Midbrain (tissue), 1 donor: ENCODE measurements at regions not wholly inside any gene's neighbourhood (a gene's known extent, or its start where the extent isn't known, plus 50 kb on each side); places are given as distances from the start of the nearest gene placed in this dataset.
"Not testable (repeated sequence)": the region's sequence is repeated elsewhere in the genome, so short reads cannot be mapped to it uniquely, and the experiment has no call there.

ENCODE experiments used
- DNase-seq: peaks from one replicate; lab custom pipeline; 2025; lab: John Stamatoyannopoulos, UW

DNA sequence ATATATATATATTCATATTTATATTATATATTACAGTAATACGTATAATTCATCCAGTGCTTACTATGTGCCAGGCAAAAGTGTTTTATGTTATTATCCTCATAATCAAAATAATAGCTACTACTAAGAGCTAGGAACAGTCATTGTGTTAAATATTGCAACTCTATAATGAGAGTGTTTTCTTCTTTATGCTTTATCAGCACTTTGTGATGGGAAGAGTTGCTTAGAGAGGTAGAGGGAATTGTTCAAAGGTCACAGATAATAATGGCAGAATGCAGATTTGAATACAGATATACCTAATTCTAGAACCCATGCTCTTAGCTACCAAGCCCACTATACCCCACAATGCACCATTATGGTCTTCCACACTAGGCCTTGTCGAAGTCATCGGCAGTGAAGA, 318.8 kb upstream of the PPARGC1A start:
- DNase-seq, result no peak

DNA sequence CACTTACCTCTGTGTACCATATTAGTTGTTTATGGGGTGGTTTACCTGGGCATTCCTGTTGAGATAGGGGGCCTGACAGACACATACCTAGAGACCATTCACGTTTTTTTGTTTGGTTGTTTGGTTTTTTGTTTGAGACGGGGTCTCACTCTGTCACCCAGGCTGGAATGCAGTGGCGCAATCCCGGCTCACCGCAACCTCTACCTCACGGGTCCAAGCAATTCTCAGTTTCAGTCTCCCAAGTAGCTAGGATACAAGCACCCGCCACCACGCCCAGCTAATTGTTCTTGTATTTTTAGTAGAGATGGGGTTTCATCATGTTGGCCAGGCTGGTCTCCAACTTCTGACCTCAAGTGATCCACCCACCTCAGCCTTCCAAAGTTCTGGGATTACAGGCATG, 314.9 kb upstream of the PPARGC1A start:
- not testable (repeated sequence) for DNase-seq

DNA sequence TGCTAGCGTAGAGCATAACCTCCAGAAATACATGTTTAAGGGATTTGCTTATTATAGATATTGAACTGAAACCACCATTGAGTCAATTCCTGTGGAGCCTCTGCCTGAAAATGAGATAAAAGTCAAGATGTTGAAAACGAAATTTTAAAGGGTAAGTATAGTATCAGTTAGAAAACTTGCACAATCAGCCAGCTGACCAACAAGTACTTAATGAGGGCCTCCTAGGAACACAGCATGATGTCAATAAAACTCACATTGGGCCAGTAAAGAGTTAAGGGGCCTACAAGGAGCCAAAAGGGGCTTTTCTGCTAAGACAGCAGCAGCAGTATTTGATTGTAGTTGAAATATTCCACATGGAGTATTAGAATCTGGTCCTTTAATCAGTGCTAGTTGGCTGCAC, 314.1 kb upstream of the PPARGC1A start:
- DNase-seq, result no peak

DNA sequence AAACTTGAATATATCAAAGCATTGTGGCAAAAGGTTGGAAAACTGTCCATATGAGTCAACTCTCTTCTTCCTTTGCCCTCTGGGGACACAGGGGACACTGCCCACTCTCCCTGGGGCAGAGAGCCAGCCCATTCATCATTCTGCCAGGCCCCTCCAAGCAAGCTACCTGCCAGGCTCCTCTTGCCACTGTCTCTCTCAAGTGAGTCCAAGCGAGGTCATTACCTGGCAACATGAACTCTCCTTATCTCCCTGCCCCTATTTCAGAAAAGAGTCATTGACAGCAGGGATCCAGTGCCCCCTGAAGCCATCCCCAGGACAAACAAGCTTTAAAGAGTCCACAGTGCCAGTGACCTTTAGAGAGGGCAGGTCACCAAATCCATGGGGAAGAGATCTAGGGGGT, 312.7 kb upstream of the PPARGC1A start:
- DNase-seq, result no peak

DNA sequence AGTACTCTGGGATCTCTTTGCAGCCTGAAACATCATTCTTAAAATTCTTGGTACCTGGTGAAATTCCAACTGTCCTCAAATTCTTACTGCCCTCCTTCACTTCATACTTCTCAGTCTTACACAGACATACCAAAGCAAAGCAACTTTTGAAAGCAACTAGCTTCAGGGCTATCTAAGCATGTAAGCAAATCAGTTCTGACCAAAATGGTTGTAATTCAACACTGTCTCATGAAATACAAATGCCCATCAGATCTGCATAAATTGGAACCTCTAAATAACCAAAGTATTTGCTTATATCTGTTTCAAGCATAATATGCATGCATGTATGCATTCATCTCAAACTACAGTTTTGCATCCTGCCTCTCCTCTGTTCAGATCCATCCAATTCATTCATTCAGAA, 308.1 kb upstream of the PPARGC1A start:
- no peak for DNase-seq

DNA sequence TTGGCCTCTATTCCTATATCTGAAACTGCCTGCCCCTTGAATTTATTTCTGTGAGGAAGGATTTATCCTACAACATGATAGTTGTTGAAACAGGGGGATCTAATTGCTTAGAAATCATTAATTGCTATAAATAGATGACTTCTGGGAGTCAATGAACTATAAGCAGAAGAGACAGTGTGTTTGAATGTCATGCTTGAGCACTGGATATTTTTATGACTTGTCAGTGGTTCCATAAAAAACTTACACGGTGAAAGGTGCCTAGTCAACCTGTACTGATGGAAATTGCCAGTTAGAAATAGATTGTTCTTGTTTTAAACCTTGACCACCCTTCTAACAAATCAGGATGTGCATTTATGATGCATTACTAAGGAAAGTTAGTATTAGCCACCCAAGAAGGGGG, 306.9 kb upstream of the PPARGC1A start:
- DNase-seq, result no peak

DNA sequence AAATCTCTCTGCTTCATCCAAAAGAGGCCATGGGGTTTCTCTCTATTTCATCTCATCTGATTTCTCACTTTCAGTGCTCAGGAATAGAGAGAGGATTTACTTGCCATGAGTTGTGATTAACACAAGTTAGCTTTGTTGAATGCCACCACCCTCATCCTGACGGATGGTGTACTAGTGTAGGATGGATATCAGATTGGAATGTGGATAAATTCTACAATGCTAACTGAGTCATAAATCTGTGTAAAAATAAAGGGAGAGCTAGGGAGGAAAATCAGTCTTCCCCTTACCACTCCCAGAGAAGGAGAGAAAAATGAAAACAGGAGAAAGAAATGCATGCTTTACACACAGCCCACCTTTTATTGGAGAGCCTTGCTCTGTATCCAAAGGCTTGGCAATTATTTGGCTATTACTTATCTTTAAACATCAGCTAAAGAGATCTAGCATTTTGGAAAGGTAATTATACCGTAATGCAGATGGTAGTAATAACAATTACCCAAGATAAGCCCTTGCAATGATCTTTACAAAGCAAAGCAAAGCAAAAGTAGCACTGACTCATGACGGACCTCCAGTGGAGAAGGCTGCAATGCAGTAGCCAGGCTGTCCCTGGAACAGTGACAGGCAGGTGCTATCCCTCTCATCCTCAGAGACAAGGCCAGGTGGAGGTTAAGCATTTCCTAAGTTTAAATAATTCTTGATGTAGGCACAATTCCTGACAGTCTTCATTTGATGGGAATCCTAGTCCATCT, 306.3 kb upstream of the PPARGC1A start:
- DNase-seq, result no peak

DNA sequence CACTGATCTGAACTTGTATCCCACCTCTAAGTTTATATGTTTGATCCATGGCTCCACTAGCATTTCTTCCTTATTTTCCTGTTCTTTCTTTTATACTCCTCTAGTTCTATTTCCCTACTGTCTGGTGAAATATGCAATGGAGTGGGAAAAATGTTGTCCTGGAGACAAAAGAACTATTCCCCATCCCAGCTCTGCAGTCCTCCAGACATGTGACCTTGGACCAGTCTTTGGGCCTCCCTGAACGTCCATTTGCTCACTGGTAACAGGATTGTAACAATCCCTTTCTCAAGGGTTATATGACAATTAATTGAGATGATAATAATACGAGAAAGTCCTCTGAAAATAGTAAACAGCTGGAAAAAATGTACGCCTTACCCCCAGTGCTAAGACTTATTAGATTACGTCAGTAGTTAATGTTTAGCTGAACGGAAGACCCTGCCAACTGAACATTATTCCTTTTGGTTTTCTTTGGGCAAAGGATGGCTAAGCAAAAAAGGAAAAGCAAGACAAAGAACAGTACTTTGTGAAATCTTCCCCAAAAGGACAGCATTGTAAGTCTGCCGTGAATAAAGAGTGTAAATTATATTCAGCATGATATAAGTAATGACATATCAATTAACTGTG, 302.3 kb upstream of the PPARGC1A start:
- no peak for DNase-seq

DNA sequence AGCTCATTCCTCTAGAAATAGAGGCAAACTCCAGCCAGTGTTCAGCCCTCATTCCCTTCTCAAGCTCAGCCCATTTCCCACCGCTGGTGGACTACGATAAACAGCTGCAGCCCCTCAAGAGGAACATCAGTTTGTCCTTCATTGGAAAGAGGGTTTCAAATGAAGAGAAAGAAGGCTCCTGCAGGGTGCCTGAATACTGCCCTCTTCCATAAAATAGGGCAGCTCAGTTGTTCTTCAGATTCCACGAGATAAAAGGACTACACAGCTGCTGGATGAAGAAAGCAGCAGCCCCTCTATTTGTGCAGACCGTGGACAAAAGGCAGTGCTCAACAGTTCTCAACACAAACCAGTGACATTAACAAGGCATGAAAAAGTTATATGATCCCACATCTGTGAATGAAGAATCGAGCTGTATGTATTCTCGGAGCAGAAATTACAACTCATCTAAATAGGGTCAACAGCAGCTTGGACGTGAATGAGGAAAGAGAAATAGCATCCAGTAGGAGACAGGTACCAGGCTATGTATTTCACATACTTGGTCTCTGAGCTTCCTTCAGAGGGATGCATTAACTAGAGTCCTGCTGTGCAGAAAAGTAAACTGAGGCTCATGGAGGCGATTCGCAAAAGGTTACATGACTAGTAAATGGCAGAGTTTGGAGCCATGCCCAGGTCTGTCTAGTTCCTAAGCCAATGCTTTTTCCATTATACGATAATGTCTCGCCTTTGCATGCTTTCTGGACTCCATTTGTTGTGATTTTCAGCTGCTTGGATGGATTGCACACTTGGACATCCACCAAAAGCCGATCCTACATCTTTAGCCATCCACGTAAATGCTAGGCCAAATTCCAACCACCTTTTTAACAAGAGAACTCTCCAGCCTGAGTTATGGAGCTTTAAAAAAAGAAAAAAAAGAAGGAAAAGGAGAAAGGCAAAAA, 301.2 kb upstream of the PPARGC1A start:
- DNase-seq, result no peak

DNA sequence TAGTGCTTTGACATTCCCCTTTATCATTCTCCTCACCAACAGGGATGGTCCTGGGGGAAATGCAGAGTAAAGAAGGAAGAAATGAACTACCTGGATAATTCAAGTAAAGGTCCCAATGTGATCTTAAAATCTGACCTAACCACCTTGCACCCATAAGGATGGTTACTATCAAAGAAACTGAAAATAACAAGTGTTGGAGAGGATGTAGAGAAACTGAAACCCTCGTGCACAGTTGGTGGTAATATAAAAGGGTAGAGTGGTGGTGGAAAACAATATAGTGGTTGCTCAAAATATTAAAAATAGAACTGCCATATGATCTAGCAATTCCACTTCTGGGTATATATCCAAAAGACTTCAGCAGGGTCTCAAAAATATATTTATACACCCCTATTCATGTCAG, 298.6 kb upstream of the PPARGC1A start:
- no peak for DNase-seq

DNA sequence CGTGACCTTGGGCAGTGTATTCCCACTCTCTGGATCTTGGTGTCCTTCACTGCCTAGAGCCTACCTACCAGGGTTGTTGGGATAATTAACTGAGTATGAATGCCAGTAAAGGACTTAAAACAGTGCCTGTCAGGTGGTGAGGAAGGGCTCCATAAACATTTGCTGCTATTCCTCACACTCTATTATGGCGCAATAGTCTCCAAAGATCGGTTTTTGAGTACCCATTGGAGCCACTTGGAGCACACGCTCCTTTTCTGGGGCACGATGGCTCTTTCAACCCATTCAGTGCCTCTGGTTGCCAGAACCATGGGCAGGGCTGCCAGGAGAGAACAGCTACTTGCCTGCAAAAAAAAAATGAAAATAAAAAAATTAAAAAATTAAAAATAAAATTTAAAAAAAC, 296.6 kb upstream of the PPARGC1A start:
- no peak for DNase-seq

DNA sequence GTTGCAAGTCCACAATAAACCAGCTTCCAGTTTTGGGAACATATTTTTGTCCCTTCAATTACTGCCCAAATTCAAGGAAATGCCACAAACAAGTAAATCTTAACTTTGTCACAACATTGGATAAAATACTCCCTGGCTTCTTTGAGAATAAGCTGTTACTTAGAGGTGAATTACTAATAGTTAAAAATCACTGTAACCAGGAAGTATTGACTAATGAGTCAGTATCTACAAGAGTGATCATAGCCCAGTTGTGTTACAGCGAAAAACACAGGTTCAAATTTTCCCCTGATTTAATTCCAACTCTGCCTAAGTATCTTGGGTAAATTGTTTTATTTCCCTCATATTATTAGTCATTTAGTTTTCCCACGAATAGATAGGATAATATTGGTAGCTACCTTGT, 291.2 kb upstream of the PPARGC1A start:
- DNase-seq, result no peak

DNA sequence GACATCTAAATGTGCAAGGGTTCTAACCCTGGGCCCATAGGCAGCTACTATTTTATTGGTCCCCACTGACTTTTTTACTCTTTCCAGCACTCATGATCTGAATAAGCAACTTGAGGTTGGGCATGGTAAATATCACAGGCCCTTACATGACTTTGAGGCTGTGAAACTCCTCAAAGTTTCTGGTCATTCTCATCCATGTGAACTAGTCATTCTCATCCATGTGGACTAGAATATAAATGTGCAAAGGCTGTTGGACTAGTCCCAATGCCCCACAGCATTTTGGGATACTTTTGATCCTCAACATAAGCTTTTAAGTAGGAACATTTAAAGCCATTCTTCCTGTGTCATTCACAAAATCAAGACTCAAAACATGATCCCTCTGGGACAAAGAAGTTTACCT, 290.7 kb upstream of the PPARGC1A start:
- no peak for DNase-seq

DNA sequence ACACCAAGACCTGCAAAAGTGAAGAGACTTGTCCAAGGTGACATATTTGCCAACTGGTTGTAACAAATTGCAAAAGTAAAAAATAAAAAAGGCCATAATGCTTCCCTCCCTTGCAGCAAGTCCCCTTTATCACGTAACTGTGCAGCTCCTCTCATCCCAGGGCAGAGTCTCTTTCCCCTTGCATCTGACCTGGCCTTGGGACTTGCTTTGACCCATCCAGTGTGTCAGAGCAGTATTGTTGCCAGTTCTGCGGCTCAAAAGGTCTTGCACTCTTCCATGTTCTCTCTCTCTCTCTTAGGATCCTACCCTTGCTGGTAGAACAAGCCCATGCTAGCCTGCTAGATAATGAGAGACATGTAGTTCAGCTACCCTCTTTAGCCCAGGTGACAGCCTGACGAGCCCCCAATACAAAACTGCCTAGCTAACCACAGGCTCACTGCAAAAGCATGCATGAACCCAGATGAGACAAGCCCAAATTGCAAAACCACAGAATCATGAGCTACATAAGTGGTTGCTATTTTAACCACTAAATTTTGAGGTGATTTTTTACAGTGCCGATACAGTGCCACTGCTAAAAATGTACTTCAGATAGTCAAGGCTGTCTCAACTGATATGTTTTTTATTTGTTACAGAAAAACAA, 289.5 kb upstream of the PPARGC1A start:
- DNase-seq, result no peak

DNA sequence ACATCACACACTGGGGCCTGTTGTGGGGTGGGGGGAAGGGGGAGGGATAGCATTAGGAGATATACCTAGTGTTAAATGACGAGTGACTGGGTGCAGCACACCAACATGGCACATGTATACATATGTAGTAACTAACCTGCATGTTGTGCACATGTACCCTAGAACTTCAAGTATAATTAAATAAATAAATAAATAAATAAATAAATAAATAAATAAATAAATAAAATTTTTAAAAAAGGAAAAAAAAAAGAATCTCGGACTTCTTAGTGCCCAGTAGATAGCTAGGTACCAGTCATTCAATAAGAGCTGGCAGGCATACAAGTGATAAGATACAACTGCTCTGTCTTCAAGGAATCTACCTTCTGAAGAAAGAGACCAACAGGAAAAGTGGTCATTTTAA, 287.6 kb upstream of the PPARGC1A start:
- not testable (repeated sequence) for DNase-seq

DNA sequence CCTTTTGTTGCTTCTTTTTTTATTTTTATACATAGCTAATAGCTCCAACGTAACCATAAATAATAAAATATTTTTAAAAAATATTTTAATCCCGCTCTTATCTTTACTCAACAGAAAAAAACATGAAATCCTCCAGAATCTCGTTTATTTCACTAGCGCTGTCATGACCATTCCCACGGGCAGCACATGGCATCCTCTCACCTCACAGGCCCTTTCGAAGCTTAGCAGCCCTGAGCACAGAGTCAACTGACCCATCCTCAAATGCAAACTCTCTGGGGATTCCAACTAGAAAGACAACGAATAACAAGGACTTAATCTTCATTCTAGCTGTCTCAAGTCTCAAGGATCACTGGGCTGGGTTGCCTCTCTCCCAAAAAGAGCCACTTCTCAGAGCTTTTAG, 285.9 kb upstream of the PPARGC1A start:
- DNase-seq, result no peak

DNA sequence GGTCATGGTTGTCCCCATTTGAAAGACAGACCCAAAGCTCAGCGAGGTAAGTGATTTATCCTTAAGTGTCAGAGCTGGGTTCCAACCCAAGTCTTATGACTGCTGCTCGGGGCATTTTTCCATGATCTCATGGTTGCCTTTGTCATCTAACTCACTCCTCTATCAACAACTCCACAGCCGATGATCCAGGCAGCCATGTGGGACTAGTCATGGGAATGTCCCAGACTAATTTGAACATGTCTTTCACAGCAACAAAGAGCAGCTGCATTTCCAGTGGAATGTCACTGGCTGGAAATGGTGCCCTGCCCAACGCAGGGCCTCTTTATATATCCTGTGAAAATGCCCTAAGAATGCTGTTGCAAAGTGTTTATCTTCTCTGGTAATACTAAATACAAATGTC, 284.8 kb upstream of the PPARGC1A start:
- no peak for DNase-seq

DNA sequence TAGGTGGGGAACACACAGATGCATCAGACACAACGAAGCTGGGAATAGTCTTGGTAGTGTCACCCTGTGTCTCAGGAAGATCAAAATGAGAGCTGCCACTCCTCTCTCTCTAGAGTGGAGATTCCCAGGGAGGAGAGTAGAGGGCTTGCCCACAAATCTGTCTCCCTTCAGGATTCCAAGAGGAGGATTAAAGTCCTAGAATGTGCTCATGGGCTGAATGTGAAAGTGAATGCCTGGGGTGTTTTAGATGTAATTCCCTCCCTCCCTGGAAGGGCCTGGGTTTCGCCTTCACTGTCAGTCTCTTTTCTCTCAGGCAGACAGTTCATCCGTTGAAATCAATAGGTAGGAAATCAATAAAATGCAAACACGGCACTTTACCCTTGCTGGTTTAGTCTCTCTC, 282.6 kb upstream of the PPARGC1A start:
- DNase-seq, result no peak

DNA sequence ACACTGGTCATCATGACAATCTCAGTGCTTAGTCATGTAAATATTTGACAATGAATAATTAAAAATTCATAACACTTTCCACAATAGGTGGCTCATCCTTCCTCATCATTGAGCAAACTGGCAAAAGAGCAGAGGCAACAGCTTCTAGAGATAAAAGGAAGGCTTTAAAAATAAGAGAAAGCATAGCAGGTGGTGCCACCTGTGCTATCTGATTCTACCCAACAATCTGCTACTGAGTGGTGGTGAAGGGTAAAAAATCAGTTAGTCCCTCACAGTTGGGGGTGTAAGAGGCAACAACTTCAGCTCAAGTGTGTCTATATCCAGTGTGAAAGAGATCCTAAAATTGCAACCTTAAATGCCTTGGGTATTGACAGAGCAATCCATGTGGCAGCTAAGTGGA, 280.1 kb upstream of the PPARGC1A start:
- DNase-seq, result no peak

DNA sequence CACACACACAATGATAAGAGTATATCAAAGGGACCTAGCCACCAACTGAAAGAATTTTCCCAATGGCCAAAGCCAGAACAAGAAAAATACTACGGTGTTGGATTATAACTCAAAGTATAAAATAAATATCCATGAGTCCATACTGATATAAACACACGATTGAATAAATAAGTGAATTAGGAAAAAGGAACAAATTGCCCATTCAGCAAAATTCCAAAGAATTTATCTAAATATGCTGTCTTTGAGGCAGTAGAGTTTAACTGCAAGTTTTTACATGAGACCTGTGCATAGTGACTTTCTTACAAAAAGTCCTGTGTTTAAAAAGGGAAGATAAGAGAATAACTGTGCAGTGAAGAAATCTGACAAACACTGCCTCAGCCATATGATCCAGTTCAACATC, 278.8 kb upstream of the PPARGC1A start:
- no peak for DNase-seq

DNA sequence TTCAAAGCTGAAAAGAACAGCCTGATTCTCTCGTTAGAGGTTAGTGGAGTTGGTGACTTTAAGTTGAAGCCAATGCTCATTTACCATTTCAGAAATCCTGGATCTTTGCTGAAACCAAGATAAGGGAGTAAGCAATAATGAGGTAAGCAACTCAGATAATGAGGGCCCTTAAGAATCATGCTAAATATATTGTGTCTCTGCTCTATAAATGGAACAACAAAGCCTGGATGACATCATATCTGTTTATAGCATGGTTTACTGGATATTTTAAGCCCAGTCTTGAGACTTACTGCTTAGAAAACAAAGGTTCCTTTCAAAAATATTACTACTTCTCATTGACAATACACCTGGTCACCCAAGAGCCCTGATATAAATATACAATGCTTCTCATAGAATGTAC, 276.7 kb upstream of the PPARGC1A start:
- DNase-seq, result no peak

DNA sequence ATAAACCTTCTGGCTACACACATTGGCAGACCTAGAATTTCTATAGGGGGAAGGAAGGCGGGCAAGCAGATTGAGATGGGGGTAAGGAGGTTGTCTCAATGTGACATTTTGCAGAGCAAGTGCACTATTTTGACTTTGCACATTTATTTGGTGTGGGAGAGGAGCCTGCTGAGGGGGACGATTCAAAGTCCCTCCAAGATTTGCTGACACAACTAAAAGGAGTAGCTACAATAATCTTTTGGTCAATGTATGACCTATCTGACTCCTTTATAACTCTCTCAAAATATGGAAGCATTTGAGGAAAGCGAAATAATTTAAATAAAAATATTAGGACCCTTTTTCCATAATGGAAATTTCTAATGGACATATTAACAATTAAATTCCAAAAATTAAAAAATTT, 274.9 kb upstream of the PPARGC1A start:
- no peak for DNase-seq
